Mucosa of descending colon (tissue), 3 donors: ENCODE measurements at regions not wholly inside any gene's neighbourhood (a gene's known extent, or its start where the extent isn't known, plus 50 kb on each side); places are given as distances from the start of the nearest gene placed in this dataset.

ENCODE experiments used
- ATAC-seq: fragments of 200-7000 bp; cut with Tn5 transposase; one replicate; pipeline ENCODE4 v1.9.1; 2020; ENCODE audit warnings: mild to moderate bottlenecking, moderate library complexity
- DNase-seq, 3 donors: peaks; one replicate each; pipeline ENCODE4 v3.0.0-alpha.2; 2020
- H3K36me3 ChIP-seq: fragments of 200-600 bp; one replicate; pipeline ENCODE4 v1.8.0; 2021; ENCODE audit warnings: low read depth, mild to moderate bottlenecking
- H3K4me1 ChIP-seq: fragments of 200-600 bp; one replicate; pipeline ENCODE4 v1.8.0; 2021; ENCODE audit warnings: low read depth, mild to moderate bottlenecking
- H3K4me3 ChIP-seq: fragments of 200-600 bp; one replicate; pipeline ENCODE4 v1.8.0; 2021; ENCODE audit warnings: mild to moderate bottlenecking
- H3K9me3 ChIP-seq: fragments of 200-600 bp; one replicate; pipeline ENCODE4 v1.8.0; 2021; ENCODE audit warnings: mild to moderate bottlenecking
- intact Hi-C, 2 donors: fragments of 100-400 bp; cut with DNase I in 1 of 2; cut with micrococcal nuclease in 1 of 2; formaldehyde crosslinking; loops; one replicate each; pipeline versions ENCODE4 v1.11.0 to v1.11.1; 2022; cut with DNase I, micrococcal nuclease
- TF ChIP-seq, protein P1 (sequence below): fragments of 200-600 bp; IDR thresholded peaks from one replicate; pipeline ENCODE4 v1.8.0; 2022; ENCODE audit warnings: antibody characterized with exemption, mild to moderate bottlenecking
- donor health status: DM: no; HTN: no; CAD: no; lungs with moderate emphysema.
- donor health status: DM: no; HTN: no; CAD: no.
- donor health status: DM: no; HTN: yes; CAD: no.

DNA sequence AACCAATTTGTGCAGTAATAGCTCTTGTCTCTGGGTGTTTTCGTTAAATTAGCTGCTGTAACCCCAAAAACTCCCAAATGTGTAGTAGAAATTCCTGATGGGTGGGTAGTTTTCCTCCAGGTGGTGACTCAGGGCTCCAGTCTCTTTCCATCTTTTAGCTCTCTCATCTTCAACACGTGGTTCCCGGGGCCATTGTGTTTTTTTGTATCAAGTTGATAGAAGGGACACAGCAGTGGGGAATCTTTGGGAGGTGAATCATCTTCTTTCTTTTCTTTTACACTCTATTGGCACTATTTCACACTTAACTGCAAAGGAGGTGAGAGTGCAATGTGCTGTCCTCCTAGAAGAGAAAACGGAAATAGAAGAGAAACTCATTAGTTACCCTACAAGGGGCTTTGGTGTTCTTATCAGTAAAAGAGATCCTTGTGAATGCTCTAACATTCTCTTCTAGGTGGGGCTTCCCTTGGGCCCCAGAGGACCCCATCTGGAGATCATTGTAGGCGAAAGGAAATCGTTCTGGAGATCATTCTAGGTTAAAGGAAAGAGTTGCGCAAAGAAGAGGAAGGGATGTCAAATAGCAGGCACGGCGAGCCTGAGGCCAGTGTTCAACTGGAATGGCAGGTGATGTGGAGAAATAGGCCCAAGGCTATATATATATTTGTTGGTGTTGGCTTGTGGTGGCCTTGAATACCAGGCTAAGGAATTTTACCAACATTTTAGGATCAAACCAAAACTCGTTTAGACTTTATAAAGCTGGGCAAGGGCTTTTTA is 68.2 kb upstream of the ACSL1 start:
- TF ChIP-seq, protein P1, sequence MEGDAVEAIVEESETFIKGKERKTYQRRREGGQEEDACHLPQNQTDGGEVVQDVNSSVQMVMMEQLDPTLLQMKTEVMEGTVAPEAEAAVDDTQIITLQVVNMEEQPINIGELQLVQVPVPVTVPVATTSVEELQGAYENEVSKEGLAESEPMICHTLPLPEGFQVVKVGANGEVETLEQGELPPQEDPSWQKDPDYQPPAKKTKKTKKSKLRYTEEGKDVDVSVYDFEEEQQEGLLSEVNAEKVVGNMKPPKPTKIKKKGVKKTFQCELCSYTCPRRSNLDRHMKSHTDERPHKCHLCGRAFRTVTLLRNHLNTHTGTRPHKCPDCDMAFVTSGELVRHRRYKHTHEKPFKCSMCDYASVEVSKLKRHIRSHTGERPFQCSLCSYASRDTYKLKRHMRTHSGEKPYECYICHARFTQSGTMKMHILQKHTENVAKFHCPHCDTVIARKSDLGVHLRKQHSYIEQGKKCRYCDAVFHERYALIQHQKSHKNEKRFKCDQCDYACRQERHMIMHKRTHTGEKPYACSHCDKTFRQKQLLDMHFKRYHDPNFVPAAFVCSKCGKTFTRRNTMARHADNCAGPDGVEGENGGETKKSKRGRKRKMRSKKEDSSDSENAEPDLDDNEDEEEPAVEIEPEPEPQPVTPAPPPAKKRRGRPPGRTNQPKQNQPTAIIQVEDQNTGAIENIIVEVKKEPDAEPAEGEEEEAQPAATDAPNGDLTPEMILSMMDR = no peak
- no peak for ATAC-seq
- Histone ChIP-seq H3K9me3 (no peaks in the 10 kb centered on the region), H3K36me3 (no peaks in the 10 kb centered on the region), H3K4me3 (no peak overlapping the region), H3K4me1 (no peaks in the 10 kb centered on the region)
- intact Hi-C loops = no loop called here
- no peak for DNase-seq

DNA sequence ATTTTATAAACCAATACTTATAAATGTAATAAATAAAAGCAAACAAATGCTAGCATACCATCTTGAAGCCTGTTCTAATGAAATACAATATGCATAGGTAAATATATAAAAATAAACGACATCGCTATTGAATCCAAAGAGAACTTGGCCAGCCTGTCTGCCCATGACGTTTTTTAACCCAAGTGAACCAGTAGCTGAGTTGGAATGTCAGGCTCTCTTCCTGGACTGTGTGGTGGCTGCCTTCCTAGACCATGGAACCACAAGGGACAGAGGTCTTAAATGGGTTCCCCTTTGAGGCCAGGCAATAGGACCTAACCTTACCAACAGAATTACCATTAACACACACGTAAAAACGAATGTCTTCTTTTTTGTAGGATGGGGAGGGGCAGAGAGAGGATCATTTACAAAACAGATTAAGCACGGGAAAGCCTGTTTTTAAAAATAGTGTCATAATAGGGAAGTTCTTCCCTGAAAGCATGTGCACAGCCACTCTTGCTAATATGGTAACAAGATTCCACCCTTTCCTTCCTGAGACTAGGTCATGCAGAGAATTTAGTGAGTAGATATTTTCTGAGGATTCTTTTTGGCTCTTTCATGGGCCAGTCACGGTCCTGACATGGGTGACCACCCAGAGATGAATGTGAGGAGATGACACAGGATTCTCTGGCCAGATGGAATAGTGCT is 69.4 kb upstream of the ACSL1 start:
- no peak for ATAC-seq
- intact Hi-C loops = no loop called here

DNA sequence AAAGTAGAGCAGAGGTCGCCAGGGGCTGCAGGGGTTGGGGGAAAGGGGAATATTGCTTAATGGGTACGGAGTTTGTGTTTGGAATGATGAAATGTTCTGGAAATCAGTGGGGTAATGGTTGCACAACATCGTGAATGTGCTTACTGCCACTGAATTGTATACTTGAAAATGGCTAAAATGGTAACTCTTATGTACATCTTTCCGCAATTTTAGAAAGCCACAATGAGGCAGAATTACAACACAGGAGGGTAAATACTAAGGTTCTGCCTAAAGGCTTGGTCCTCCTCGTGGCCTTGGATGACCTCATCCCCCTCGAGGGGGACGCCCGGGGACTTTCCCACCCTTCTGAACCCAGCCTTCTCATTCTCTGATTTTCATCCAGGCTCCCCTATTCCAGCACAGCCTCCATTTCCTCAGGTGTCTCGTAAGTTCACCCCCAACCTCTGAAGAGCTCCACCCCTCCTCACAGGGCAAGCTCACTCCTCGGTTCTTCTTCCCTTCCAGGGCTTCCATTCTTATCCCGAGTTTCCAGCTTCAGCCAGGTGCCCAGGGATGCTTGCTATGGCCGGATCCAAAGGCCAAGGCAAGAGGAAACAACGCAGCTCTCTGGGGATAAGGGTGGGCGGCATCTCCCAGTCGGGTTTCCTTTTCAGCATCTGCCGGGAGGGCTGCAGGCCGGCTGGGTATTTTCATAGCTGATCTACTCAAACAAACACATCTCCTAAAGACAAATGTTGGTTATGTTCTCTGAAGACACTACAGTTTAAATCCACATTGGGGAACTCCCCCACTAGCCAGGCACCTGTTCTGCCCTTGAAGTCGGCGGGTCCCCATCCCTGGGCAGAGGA is 71.3 kb upstream of the ACSL1 start:
- intact Hi-C loops = no loop called here
- TF ChIP-seq, protein P1 = no peak
- H3K9me3 ChIP-seq = no peaks in the 10 kb centered on the region
- DNase-seq (no peak), ATAC-seq (peak; percentile 31)
- H3K4me3 ChIP-seq = no peak overlapping the region
- no peaks in the 10 kb centered on the region for H3K4me1 ChIP-seq
- H3K36me3 ChIP-seq = no peaks in the 10 kb centered on the region

More for the DNA sequence above, 69.4 kb upstream of the ACSL1 start:
- Histone ChIP-seq H3K36me3 (no peaks in the 10 kb centered on the region), H3K4me1 (no peaks in the 10 kb centered on the region), H3K9me3 (no peaks in the 10 kb centered on the region), H3K4me3 (no peak overlapping the region)
- no peak for DNase-seq
- TF ChIP-seq, protein P1 = no peak

DNA sequence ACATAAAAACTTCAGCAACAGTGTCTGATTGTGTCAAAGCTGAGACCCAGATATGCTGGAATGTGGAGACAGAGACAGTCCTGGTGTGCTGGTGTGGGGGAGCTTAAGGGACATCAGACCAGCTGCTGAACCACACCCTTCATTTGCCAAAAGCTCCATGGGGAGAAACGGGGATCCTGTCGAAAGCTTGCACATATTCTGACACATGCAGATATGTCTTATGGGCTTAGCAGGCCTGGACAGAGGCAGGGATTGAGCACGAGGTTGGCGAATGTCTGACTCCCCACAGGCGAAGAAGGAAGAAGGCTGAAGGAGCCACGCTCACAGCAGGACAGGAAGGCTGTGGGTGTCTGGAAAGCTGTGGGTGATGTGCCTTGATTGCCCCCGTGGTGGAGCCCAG is 72.1 kb upstream of the ACSL1 start:
- Histone ChIP-seq H3K36me3 (no peaks in the 10 kb centered on the region), H3K9me3 (no peaks in the 10 kb centered on the region), H3K4me3 (no peak overlapping the region), H3K4me1 (no peaks in the 10 kb centered on the region)
- ATAC-seq = no peak
- TF ChIP-seq, protein P1 = no peak
- intact Hi-C loops = no loop called here
- no peak for DNase-seq

DNA sequence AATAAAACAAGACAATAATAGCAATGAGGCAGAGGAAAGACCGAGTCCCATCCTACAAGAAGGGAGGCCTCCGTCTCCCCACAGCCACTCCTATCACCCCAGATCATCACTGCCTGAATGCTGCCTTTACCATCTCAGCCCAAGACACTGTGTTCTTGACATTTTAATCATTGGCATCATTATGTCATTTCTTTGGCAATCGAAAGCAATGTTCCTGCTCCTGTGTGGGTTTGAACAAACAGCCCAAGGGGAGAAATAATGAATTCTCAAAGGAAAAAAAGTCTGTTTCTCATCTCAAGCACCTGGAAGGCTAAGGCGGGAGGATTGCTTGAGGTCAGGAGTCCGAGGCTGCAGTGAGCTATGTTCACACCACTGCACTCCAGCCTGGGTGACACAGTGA is 73.0 kb upstream of the ACSL1 start:
- TF ChIP-seq, protein P1 = no peak
- no peak overlapping the region for H3K4me3 ChIP-seq
- intact Hi-C loops = no loop called here

More for the DNA sequence above, 73.0 kb upstream of the ACSL1 start:
- H3K36me3 ChIP-seq = no peaks in the 10 kb centered on the region
- no peaks in the 10 kb centered on the region for H3K4me1 ChIP-seq
- DNase-seq = no peak
- ATAC-seq = no peak
- no peaks in the 10 kb centered on the region for H3K9me3 ChIP-seq
